GM20000 (cell line): ENCODE measurements at regions not wholly inside any gene's neighbourhood (a gene's known extent, or its start where the extent isn't known, plus 50 kb on each side); places are given as distances from the start of the nearest gene placed in this dataset.

ENCODE experiments used
- DNase-seq: peaks from one replicate; pipeline ENCODE4 v3.0.0; 2012; ENCODE audit warnings: low spot score
- CTCF ChIP-seq: IDR thresholded peaks from 2 replicates; pipeline ENCODE4 v1.5.1; 2012; ENCODE audit warnings: mild to moderate bottlenecking, control low read depth; ENCODE audit errors: extremely low read depth, missing control alignments

- TF ChIP-seq CTCF, result no peak
- no peak for DNase-seq
These were observed 359.1 kb downstream of the SPRY1 start for GRCh38 chr4:123755655-123756054.

GRCh38 chr4:123767806-123768205, 371.2 kb downstream of the SPRY1 start:
- DNase-seq, result no peak
- TF ChIP-seq CTCF, result no peak

GRCh38 chr4:123770884-123771283, 374.3 kb downstream of the SPRY1 start:
- no peak for DNase-seq

GRCh38 chr4:123776267-123776666, 379.7 kb downstream of the SPRY1 start:
- TF ChIP-seq CTCF, result no peak
- peak; percentile 29 for DNase-seq

More at GRCh38 chr4:123770884-123771283, 374.3 kb downstream of the SPRY1 start:
- TF ChIP-seq CTCF, result no peak

- no peak for TF ChIP-seq CTCF
These were observed 380.8 kb downstream of the SPRY1 start for GRCh38 chr4:123777373-123777772.

GRCh38 chr4:123783151-123783790, 386.7 kb downstream of the SPRY1 start:
- no peak for DNase-seq
- TF ChIP-seq CTCF, result no peak

More at GRCh38 chr4:123777373-123777772, 380.8 kb downstream of the SPRY1 start:
- DNase-seq, result no peak

GRCh38 chr4:123783921-123784320, 387.3 kb downstream of the SPRY1 start:
- TF ChIP-seq CTCF, result no peak
- DNase-seq, result no peak
